Gastrocnemius medialis (tissue), 4 donors: ENCODE measurements at regions not wholly inside any gene's neighbourhood (a gene's known extent, or its start where the extent isn't known, plus 50 kb on each side); places are given as distances from the start of the nearest gene placed in this dataset.

ENCODE experiments used
- POLR2A ChIP-seq, 2 donors: fragments of 450-650 bp; IDR thresholded peaks; one replicate each; pipeline ENCODE4 v1.6.1; 2017; ENCODE audit warnings: antibody characterized with exemption in 2 of 2, mild to moderate bottlenecking in 2 of 2, moderate library complexity in 2 of 2
- TF ChIP-seq, protein P1 (sequence below), 5 experiments: fragments of 450-650 bp in 3 of 5; fragments of 200-600 bp in 2 of 5; sonication (generic) in 2 of 5; IDR thresholded peaks in 4 of 5; conservative IDR thresholded peaks in 1 of 5; 1 replicate in 4 of 5; 2 replicates in 1 of 5; pipeline ENCODE4 v1.5.1; 2016 to 2019; ENCODE audit warnings: antibody characterized with exemption in 5 of 5, mild to moderate bottlenecking in 3 of 5, moderate library complexity in 3 of 5

DNA sequence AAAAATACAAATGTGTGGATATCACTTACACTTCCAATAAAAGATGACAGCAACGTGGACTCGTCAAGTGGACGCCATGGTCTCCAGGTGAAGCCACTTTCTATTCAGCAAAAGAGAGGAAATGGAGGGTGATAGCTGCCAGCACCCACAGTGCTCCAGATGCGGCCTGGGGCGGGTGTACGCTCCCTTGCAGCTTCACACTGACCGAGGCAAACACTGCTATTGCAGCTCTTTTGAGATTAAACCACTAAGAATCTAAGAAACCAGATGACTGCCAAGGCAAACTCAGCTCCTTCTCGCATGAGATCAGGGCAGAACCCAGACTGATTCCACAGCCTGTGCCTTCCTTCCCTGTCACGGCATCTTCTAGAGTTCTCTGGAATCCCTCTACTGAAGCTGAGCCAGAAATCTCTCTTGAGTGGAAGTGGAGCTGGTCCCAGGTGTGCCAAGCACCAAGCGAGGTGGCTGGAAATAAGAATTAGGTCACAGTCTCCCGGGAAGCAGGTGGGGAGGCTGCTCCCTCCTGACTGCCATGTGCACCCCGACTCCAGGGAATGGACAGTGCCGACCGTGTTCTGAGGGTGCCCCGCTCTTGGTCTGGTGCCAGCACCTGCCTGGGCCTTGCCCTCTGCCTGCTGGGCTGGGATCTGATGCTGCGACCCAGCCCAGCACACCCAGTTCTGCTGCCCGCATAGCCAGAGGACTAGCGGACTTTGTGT lies 90.1 kb upstream of the AFDN start:
- TF ChIP-seq, protein P1, sequence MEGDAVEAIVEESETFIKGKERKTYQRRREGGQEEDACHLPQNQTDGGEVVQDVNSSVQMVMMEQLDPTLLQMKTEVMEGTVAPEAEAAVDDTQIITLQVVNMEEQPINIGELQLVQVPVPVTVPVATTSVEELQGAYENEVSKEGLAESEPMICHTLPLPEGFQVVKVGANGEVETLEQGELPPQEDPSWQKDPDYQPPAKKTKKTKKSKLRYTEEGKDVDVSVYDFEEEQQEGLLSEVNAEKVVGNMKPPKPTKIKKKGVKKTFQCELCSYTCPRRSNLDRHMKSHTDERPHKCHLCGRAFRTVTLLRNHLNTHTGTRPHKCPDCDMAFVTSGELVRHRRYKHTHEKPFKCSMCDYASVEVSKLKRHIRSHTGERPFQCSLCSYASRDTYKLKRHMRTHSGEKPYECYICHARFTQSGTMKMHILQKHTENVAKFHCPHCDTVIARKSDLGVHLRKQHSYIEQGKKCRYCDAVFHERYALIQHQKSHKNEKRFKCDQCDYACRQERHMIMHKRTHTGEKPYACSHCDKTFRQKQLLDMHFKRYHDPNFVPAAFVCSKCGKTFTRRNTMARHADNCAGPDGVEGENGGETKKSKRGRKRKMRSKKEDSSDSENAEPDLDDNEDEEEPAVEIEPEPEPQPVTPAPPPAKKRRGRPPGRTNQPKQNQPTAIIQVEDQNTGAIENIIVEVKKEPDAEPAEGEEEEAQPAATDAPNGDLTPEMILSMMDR (IDR thresholded peaks at IDR 0.05 in 4 of 5, conservative IDR thresholded peaks at IDR 0.05 in 1 of 5): no peak
- no peak for TF ChIP-seq POLR2A (IDR thresholded peaks at IDR 0.05)
